HepG2 (cell line): ENCODE measurements at regions not wholly inside any gene's neighbourhood (a gene's known extent, or its start where the extent isn't known, plus 50 kb on each side); places are given as distances from the start of the nearest gene placed in this dataset.

Source experiments
- ATAC-seq: fragments of 200-7000 bp; cut with Tn5 transposase; 3 replicates; pipeline ENCODE4 v1.9.1; 2020; ENCODE audit warnings: mild to moderate bottlenecking, moderate library complexity
- BruUV-seq: library from RNA; stranded (reverse); fragments of 400-500 nt; replicated peaks from 2 replicates; lab custom pipeline; 2021; lab: Mats Ljungman, UMichigan
- CTCF ChIA-PET: fragments of 300-600 bp; formaldehyde crosslinking; extraction: SDS; loops from one replicate; lab custom pipeline; 2021; ENCODE audit warnings: low total read pairs, inconsistent platforms, low intra/inter-chr PET ratio; lab: Yijun Ruan, JAX
- POLR2A ChIA-PET: fragments of 350-600 bp; sonication (Branson Sonifier 250); formaldehyde crosslinking; loops from one replicate; lab custom pipeline; 2020; ENCODE audit warnings: antibody characterized with exemption, inconsistent platforms; lab: Yijun Ruan, JAX
- DNase-seq: peaks from one replicate; pipeline ENCODE4 v3.0.0-alpha.2; 2015; ENCODE audit warnings: low spot score
- FAIRE-seq: peaks from 3 replicates; lab custom pipeline; 2011; peaks lifted over from hg19 to GRCh38; lab: Jason Lieb, UNC
- H2AFZ ChIP-seq: one replicate; pipeline ENCODE4 v1.6.1; 2011; ENCODE audit warnings: low read length, inconsistent platforms
- H3K27ac ChIP-seq: fragments of 300-600 bp; 3 replicates; pipeline ENCODE4 v1.8.0; 2011; ENCODE audit warnings: mixed run types, mild to moderate bottlenecking, mixed read lengths, low read length, inconsistent platforms; ENCODE audit not compliant: insufficient read depth; ENCODE audit errors: extremely low read length
- H3K27me3 ChIP-seq, 2 experiments: fragments of 200-600 bp in 1 of 2; 2 replicates in 1 of 2; 3 replicates in 1 of 2; pipeline versions ENCODE4 v1.6.0 to v1.8.0; 2011; ENCODE audit warnings: low read length in 2 of 2, mild to moderate bottlenecking in 2 of 2, moderate library complexity in 2 of 2, inconsistent platforms in 1 of 2; ENCODE audit not compliant: insufficient read depth in 2 of 2, control insufficient read depth in 1 of 2
- H3K36me3 ChIP-seq, 2 experiments: fragments of 200-600 bp in 1 of 2; replicated peaks in 1 of 2; 2 replicates in 1 of 2; 3 replicates in 1 of 2; pipeline versions ENCODE4 v1.5.1 to v1.8.0; 2011; ENCODE audit warnings: low read length in 2 of 2, inconsistent platforms in 1 of 2; ENCODE audit not compliant: insufficient read depth in 2 of 2, control insufficient read depth in 1 of 2
- H3K4me1 ChIP-seq: 2 replicates; pipeline ENCODE4 v1.5.1; 2012; ENCODE audit warnings: low read length, inconsistent platforms; ENCODE audit not compliant: insufficient read depth
- H3K4me2 ChIP-seq: 2 replicates; pipeline ENCODE4 v1.6.0; 2011; ENCODE audit warnings: low read depth, low read length, inconsistent platforms
- H3K4me3 ChIP-seq, 3 experiments: fragments of 200-600 bp in 1 of 3; sonication (generic), shearing (Covaris generic) in 1 of 3; replicated peaks in 1 of 3; 2 replicates each; pipeline ENCODE4 v1.5.1; 2011 to 2016; ENCODE audit warnings: low read length in 3 of 3, inconsistent platforms in 2 of 3, low read depth in 2 of 3, mild to moderate bottlenecking in 2 of 3, control low read depth in 1 of 3, mixed read lengths in 1 of 3; ENCODE audit not compliant: insufficient read depth in 1 of 3
- H3K79me2 ChIP-seq: one replicate; pipeline ENCODE4 v1.6.1; 2011; ENCODE audit warnings: low read length, inconsistent platforms; ENCODE audit not compliant: insufficient read depth
- H3K9ac ChIP-seq: 2 replicates; pipeline ENCODE4 v1.6.0; 2011; ENCODE audit warnings: mild to moderate bottlenecking, low read depth, low read length, inconsistent platforms; ENCODE audit not compliant: insufficient read depth
- H3K9me3 ChIP-seq: 2 replicates; pipeline ENCODE4 v1.5.1; 2012; ENCODE audit warnings: mild to moderate bottlenecking, low read length
- H4K20me1 ChIP-seq: 2 replicates; pipeline ENCODE4 v1.6.0; 2011; ENCODE audit warnings: inconsistent platforms, mild to moderate bottlenecking, low read length, moderate library complexity; ENCODE audit not compliant: insufficient read depth
- AHR ChIP-seq: IDR thresholded peaks from 2 replicates; pipeline ENCODE4 v1.6.1; 2018; ENCODE audit warnings: missing genetic modification reagents, missing compliant biosample characterization
- ATF7 ChIP-seq, 2 experiments: fragments of 450-650 bp in 1 of 2; sonication (generic) in 1 of 2; formaldehyde crosslinking in 1 of 2; IDR thresholded peaks; 2 replicates each; pipeline versions ENCODE4 v1.4.0 to v1.6.1; 2016 to 2020; ENCODE audit warnings: antibody characterized with exemption in 1 of 2, mild to moderate bottlenecking in 1 of 2, missing genetic modification reagents in 1 of 2
- CENPT ChIP-seq: sonication (generic); formaldehyde crosslinking; IDR thresholded peaks from 2 replicates; pipeline ENCODE4 v1.8.0; 2022; ENCODE audit warnings: low read depth, mild to moderate bottlenecking, moderate library complexity, missing genetic modification reagents
- FOXO1 ChIP-seq: sonication (generic); formaldehyde crosslinking; IDR thresholded peaks from 2 replicates; pipeline ENCODE4 v1.4.0; 2020; ENCODE audit warnings: missing genetic modification reagents
- HHEX ChIP-seq: IDR thresholded peaks from 2 replicates; pipeline ENCODE4 v1.6.1; 2016; ENCODE audit warnings: control low read depth
- HMG20A ChIP-seq: IDR thresholded peaks from 2 replicates; pipeline ENCODE4 v1.6.1; 2016; ENCODE audit warnings: borderline replicate concordance
- MEIS2 ChIP-seq: sonication (generic); formaldehyde crosslinking; IDR thresholded peaks from 2 replicates; pipeline ENCODE4 v1.9.0; 2021; ENCODE audit warnings: mild to moderate bottlenecking, missing genetic modification reagents
- RBM22 ChIP-seq: fragments of 200-400 bp; formaldehyde crosslinking; optimal IDR thresholded peaks from 2 replicates; pipeline ENCODE3; 2017; ENCODE audit warnings: mild to moderate bottlenecking, low read length, moderate library complexity
- TAF15 ChIP-seq: fragments of 200-400 bp; formaldehyde crosslinking; IDR thresholded peaks from one replicate; pipeline ENCODE4 v1.6.1; 2018; ENCODE audit warnings: mild to moderate bottlenecking, low read depth, low read length; ENCODE audit not compliant: poor library complexity, severe bottlenecking
- TOE1 ChIP-seq: sonication (generic); formaldehyde crosslinking; IDR thresholded peaks from 2 replicates; pipeline ENCODE4 v1.4.0; 2020; ENCODE audit warnings: mild to moderate bottlenecking, missing genetic modification reagents
- ZNF10 ChIP-seq: sonication (generic); formaldehyde crosslinking; IDR thresholded peaks from 2 replicates; pipeline ENCODE4 v1.4.0; 2020; ENCODE audit warnings: mild to moderate bottlenecking, low read depth, missing genetic modification reagents, borderline replicate concordance
- ZNF253 ChIP-seq: sonication (generic); formaldehyde crosslinking; IDR thresholded peaks from 2 replicates; pipeline ENCODE4 v1.8.0; 2022; ENCODE audit warnings: mild to moderate bottlenecking, missing genetic modification reagents, borderline replicate concordance
- ZNF557 ChIP-seq: sonication (generic); formaldehyde crosslinking; IDR thresholded peaks from 2 replicates; pipeline ENCODE4 v1.4.0; 2020; ENCODE audit warnings: missing genetic modification reagents
- ZNF678 ChIP-seq: sonication (generic); formaldehyde crosslinking; IDR thresholded peaks from 2 replicates; pipeline ENCODE4 v1.4.0; 2020; ENCODE audit warnings: mild to moderate bottlenecking, missing genetic modification reagents
- ZNF761 ChIP-seq: sonication (generic); formaldehyde crosslinking; conservative IDR thresholded peaks from 2 replicates; pipeline ENCODE4 v1.4.0; 2020; ENCODE audit warnings: mild to moderate bottlenecking, missing genetic modification reagents
- ZNF841 ChIP-seq: sonication (generic); formaldehyde crosslinking; IDR thresholded peaks from 2 replicates; pipeline ENCODE4 v1.8.1; 2023; ENCODE audit warnings: missing genetic modification reagents, borderline replicate concordance
- in situ Hi-C: cut with HindIII; loops from 2 replicates; pipeline ENCODE4 v1.10.0; 2017; ENCODE audit warnings: low pct_unique_long_range_greater_than_20kb; ENCODE audit not compliant: extremely low pct_ligation_motif_present
- intact Hi-C: fragments of 100-400 bp; cut with micrococcal nuclease; formaldehyde crosslinking; loops from one replicate; pipeline ENCODE4 v1.10.0; 2022; ENCODE audit not compliant: unreplicated experiment
- TF ChIP-seq, protein P1 (sequence below): sonication (generic); formaldehyde crosslinking; IDR thresholded peaks from 2 replicates; pipeline ENCODE4 v1.8.1; 2023; ENCODE audit warnings: mild to moderate bottlenecking, inconsistent platforms, moderate library complexity, missing genetic modification reagents, borderline replicate concordance
- TF ChIP-seq, protein P2 (sequence below): sonication (generic); formaldehyde crosslinking; IDR thresholded peaks from 2 replicates; pipeline ENCODE4 v1.4.0; 2020; ENCODE audit warnings: missing genetic modification reagents
- TF ChIP-seq, protein P3 (sequence below): IDR thresholded peaks from 2 replicates; pipeline ENCODE4 v1.6.1; 2012; ENCODE audit warnings: inconsistent platforms

DNA sequence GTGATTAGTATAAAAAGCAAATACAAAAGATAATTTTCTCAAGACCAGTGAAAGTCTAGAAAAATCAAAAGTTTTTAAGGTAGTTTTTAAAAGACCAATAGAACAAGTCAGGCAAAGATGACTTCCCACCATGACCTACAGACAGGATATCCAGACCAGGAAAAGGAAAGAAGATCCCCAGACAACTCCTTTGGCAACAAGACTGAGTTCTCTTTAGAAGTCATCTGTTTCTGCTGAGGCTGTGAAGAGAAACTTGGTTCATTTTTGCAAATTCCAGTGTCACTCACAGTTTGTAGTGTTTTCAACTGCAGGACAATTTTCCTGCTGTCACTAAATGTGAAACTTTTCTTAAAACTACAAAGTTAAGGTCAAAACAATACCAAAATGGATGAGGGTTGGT lies 240.9 kb upstream of the SIX2 start:
- peaks cover 2 to 4% of the 10 kb centered on the region in 2 experiments; a peak in 2 of 5 replicates for H3K27me3 ChIP-seq
- no peaks in the 10 kb centered on the region for H3K9me3 ChIP-seq
- ATAC-seq = no peak
- DNase-seq = no peak
- no peak overlapping the region for H3K4me2 ChIP-seq
- no peak overlapping the region for H3K27ac ChIP-seq
- BruUV-seq = no TSS peak
- H3K79me2 ChIP-seq = no peaks in the 10 kb centered on the region
- TF ChIP-seq HHEX (CRISPR knock-in tag) (no peak), ZNF761 (no peak), ATF7 (IDR thresholded peaks at IDR 0.05) (no peak), ATF7 (CRISPR knock-in tag; IDR thresholded peaks at IDR 0.05) (no peak), AHR (CRISPR knock-in tag) (no peak), FOXO1 (CRISPR knock-in tag) (no peak), TAF15 (no peak), RBM22 (no peak), HMG20A (no peak), ZNF253 (no peak), CENPT (no peak), MEIS2 (CRISPR knock-in tag) (no peak), TOE1 (CRISPR knock-in tag) (no peak), ZNF557 (CRISPR knock-in tag) (no peak), ZNF841 (CRISPR knock-in tag) (no peak), ZNF678 (CRISPR knock-in tag) (no peak), ZNF10 (CRISPR knock-in tag) (no peak)
- TF ChIP-seq, protein P1, sequence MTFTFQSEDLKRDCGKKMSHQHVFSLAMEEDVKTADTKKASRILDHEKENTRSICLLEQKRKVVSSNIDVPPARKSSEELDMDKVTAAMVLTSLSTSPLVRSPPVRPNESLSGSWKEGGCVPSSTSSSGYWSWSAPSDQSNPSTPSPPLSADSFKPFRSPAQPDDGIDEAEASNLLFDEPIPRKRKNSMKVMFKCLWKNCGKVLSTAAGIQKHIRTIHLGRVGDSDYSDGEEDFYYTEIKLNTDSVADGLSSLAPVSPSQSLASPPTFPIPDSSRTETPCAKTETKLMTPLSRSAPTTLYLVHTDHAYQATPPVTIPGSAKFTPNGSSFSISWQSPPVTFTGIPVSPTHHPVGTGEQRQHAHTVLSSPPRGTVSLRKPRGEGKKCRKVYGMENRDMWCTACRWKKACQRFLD = no peak
- TF ChIP-seq, protein P2, sequence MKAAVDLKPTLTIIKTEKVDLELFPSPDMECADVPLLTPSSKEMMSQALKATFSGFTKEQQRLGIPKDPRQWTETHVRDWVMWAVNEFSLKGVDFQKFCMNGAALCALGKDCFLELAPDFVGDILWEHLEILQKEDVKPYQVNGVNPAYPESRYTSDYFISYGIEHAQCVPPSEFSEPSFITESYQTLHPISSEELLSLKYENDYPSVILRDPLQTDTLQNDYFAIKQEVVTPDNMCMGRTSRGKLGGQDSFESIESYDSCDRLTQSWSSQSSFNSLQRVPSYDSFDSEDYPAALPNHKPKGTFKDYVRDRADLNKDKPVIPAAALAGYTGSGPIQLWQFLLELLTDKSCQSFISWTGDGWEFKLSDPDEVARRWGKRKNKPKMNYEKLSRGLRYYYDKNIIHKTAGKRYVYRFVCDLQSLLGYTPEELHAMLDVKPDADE (CRISPR knock-in tag) = no peak
- TF ChIP-seq, protein P3, sequence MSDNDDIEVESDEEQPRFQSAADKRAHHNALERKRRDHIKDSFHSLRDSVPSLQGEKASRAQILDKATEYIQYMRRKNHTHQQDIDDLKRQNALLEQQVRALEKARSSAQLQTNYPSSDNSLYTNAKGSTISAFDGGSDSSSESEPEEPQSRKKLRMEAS = no peak
- H3K4me3 ChIP-seq = no peak overlapping the region
- intact Hi-C loops = no loop called here
- POLR2A ChIA-PET = no interaction called here
- H3K9ac ChIP-seq = no peak overlapping the region
- FAIRE-seq = no peak
- no peaks in the 10 kb centered on the region for H3K4me1 ChIP-seq
- in situ Hi-C loops = no loop called here
- CTCF ChIA-PET = no interaction called here
- H2AFZ ChIP-seq = no peak overlapping the region
- no peaks in the 10 kb centered on the region for H3K36me3 ChIP-seq
- no peaks in the 10 kb centered on the region for H4K20me1 ChIP-seq
